AG04449 (cell line): ENCODE measurements at regions not wholly inside any gene's neighbourhood (a gene's known extent, or its start where the extent isn't known, plus 50 kb on each side); places are given as distances from the start of the nearest gene placed in this dataset.

Experiments
- CTCF ChIA-PET: fragments of 350-600 bp; formaldehyde crosslinking; extraction: SDS; loops from one replicate; lab custom pipeline; 2021; ENCODE audit warnings: antibody characterized with exemption; lab: Yijun Ruan, JAX
- POLR2A ChIA-PET: fragments of 400-600, 350-600 bp; formaldehyde crosslinking; extraction: SDS; loops from one replicate; lab custom pipeline; 2020; ENCODE audit warnings: antibody characterized with exemption, inconsistent platforms; lab: Yijun Ruan, JAX
- DNase-seq: peaks from one replicate; pipeline ENCODE4 v3.0.0-alpha.2; 2010; ENCODE audit warnings: low read depth, low spot score
- H3K4me3 ChIP-seq: 2 replicates; pipeline ENCODE4 v1.5.1; 2011; ENCODE audit warnings: low read depth, mild to moderate bottlenecking, control low read depth, low read length
- TF ChIP-seq, protein P1 (sequence below): IDR thresholded peaks from one replicate; pipeline ENCODE4 v1.5.1; 2011; ENCODE audit warnings: mild to moderate bottlenecking, moderate library complexity, low read length, control low read depth, inconsistent platforms; ENCODE audit not compliant: insufficient read depth; ENCODE audit errors: missing control alignments

DNA sequence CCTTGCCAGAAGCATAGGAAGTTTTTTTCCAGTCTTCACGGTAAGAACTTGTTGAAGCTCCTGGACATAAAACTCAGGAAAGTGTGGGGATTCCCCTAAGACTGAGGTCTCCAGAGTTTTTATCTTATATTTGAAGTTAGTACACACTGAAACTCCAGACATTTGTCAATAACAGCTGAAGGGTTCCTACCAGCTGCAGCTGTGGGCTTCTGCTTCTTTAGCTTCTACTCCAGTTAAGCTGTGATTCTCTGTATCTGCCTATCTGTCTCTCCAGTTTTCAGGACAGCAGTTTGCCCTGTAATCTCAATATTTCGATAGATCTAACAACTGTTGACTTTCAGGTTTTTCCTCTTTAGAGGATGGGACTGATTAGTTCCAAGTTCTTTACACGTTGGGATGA, 966.0 kb upstream of the SEMA6D start:
- CTCF ChIA-PET = no interaction called here
- no peak for DNase-seq
- POLR2A ChIA-PET = no interaction called here
- no peak overlapping the region for H3K4me3 ChIP-seq
- TF ChIP-seq, protein P1, sequence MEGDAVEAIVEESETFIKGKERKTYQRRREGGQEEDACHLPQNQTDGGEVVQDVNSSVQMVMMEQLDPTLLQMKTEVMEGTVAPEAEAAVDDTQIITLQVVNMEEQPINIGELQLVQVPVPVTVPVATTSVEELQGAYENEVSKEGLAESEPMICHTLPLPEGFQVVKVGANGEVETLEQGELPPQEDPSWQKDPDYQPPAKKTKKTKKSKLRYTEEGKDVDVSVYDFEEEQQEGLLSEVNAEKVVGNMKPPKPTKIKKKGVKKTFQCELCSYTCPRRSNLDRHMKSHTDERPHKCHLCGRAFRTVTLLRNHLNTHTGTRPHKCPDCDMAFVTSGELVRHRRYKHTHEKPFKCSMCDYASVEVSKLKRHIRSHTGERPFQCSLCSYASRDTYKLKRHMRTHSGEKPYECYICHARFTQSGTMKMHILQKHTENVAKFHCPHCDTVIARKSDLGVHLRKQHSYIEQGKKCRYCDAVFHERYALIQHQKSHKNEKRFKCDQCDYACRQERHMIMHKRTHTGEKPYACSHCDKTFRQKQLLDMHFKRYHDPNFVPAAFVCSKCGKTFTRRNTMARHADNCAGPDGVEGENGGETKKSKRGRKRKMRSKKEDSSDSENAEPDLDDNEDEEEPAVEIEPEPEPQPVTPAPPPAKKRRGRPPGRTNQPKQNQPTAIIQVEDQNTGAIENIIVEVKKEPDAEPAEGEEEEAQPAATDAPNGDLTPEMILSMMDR = no peak

DNA sequence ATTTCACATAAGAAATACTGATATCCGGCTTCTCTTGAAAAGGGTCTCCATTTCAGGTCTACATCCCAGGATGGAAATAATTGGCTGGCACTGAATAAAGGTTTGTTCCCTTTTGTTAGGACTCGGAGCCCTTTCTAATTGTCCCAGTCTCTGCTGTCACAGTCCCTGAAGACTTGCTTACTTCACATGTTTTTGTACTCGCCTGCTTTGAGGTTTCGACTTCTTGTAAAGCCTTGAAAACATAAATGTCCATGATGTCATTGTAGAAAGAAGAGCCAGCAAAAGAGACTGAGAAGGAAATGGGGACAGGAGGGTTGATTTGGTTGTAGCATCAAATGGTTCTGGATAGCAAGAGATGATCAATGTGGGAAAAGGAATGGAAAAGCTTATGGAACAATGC, 963.4 kb upstream of the SEMA6D start:
- CTCF ChIA-PET = no interaction called here
- no peak overlapping the region for H3K4me3 ChIP-seq
- DNase-seq = no peak
- TF ChIP-seq, protein P1 = no peak
- POLR2A ChIA-PET = no interaction called here

DNA sequence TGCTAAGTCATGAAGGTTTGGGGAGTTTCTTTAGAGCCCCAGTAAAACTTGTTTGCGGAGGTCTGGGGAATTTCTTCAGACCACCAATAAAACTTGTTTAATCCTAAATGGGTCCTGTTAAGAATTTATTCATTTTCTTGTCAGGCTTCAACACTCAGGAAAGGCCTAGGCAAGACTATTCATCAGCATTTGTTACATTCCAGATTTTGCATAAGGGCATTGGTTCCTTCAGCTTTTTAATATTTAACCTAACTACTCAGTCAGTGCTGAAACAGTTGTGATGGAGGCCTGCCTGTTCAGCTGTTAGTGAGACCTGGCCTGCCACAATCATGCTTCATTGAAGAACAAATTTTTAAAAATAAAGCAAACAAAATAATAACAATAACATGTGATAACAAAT, 954.2 kb upstream of the SEMA6D start:
- TF ChIP-seq, protein P1 = no peak
- H3K4me3 ChIP-seq = no peak overlapping the region
- CTCF ChIA-PET = no interaction called here
- no peak for DNase-seq
- POLR2A ChIA-PET = no interaction called here

DNA sequence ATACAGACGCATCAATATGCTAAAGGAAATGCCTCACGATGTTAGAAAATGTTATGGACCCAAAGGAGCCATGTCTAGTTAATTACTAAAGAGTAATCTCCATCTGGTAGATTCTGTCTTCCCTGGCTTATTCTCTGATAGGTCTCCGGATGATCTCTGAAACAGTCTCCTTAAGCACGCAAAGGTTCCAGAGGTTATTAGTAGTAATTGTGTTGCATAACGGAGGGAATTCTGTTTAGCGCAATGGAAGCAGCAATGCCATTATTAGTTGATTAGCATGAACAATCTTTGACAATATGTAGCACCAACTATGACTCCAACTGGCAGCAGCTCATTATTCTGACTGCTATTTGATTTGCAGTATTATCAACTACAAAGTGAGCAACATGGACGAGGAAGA, 952.5 kb upstream of the SEMA6D start:
- no peak overlapping the region for H3K4me3 ChIP-seq
- ChIA-PET CTCF (no interaction called here), POLR2A (no interaction called here)
- DNase-seq = no peak
- TF ChIP-seq, protein P1 = no peak

DNA sequence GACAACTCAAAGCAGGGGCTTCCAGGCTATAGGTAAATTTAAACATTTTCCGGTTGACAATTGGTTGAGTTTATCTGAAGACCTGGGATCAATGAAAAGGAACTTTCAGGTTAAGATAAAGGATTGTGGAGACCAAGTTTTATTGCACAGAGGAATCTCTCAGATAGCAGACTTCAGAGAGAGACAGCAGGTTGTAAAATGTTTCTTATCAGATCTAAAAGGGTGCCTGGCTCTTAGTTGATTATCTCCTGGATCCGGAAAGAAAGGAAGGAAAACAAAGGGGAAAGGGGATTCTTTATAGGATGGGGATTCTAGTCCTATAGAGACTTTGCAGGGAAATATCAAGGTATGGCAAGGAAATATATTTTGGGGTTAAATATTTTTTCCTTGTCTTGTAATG, 951.3 kb upstream of the SEMA6D start:
- ChIA-PET CTCF (no interaction called here), POLR2A (no interaction called here)
- no peak for DNase-seq
- TF ChIP-seq, protein P1 = no peak
- no peak overlapping the region for H3K4me3 ChIP-seq

DNA sequence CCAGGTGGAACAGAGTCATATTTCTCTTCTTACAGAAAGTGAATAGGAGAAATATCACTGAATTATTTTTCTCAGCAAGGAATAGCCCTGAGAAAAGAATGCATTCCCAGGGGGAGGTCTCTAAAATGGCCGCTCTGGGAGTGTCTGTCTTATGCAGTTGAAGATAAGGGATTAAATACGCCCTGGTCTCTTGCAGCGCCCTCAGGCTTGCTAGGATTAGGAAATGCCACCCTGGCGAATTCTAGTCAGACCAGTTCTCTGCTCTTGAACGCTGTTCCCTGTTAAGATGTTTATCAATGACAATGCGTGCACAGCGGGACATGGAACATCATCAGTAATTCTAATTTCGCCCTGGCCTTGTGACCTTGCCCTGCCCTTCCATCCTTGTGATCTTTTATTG, 949.0 kb upstream of the SEMA6D start:
- DNase-seq = no peak
- TF ChIP-seq, protein P1 = no peak
- H3K4me3 ChIP-seq = no peak overlapping the region
- CTCF ChIA-PET = no interaction called here
- POLR2A ChIA-PET = no interaction called here

DNA sequence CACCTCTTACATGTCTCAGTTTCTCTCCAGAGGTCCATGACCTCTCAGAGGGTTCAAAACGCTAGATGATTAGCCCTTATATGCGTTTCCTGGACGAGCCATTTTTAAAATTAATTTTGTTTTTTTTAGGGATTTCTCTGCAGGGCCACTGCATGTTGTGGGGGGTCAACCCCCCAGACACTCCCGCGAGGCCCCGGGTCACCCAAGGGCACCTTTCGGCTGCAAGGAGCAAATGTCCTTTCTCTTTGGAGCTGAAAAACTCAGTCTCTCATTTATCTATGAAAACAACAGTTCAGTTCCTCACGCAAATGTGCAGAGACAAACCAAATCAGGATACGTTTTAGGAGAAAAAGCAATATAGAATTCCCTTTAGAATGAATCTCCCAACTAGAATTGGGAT, 944.3 kb upstream of the SEMA6D start:
- TF ChIP-seq, protein P1 = no peak
- ChIA-PET CTCF (no interaction called here), POLR2A (no interaction called here)
- no peak for DNase-seq
- no peak overlapping the region for H3K4me3 ChIP-seq
